IMR-90 (cell line): ENCODE measurements at regions not wholly inside any gene's neighbourhood (a gene's known extent, or its start where the extent isn't known, plus 50 kb on each side); places are given as distances from the start of the nearest gene placed in this dataset.

ENCODE experiments used
- ATAC-seq: fragments of 200-7000 bp; cut with Tn5 transposase; 2 replicates; pipeline ENCODE4 v1.9.1; 2020; ENCODE audit warnings: low read depth, mild to moderate bottlenecking, moderate library complexity
- BruUV-seq: library from RNA; stranded (reverse); fragments of 400-500 nt; replicated peaks from 2 replicates; lab custom pipeline; 2021; lab: Mats Ljungman, UMichigan
- CTCF ChIA-PET: fragments of 300-600 bp; formaldehyde crosslinking; extraction: SDS; loops from one replicate; lab custom pipeline; 2021; ENCODE audit warnings: antibody characterized with exemption; lab: Yijun Ruan, JAX
- POLR2A ChIA-PET: fragments of 300-600 bp; sonication (Branson Sonifier 250); formaldehyde crosslinking; loops from one replicate; lab custom pipeline; 2022; ENCODE audit warnings: antibody characterized with exemption; ENCODE audit not compliant: unreplicated experiment; lab: Charles Lee
- DNase-seq: peaks from one replicate; pipeline ENCODE4 v3.0.0; 2013
- H2AFZ ChIP-seq: replicated peaks from 2 replicates; pipeline ENCODE3; 2013; ENCODE audit warnings: low read length, mild to moderate bottlenecking; ENCODE audit not compliant: poor library complexity
- H2AK5ac ChIP-seq: 2 replicates; pipeline ENCODE4 v1.6.1; 2013; ENCODE audit warnings: low read depth, low read length, inconsistent platforms
- H2AK9ac ChIP-seq: replicated peaks from 2 replicates; pipeline ENCODE3; 2013; ENCODE audit warnings: mild to moderate bottlenecking, low read depth, low read length, moderate library complexity; ENCODE audit not compliant: poor library complexity
- H2BK120ac ChIP-seq: 2 replicates; pipeline ENCODE4 v1.6.1; 2013; ENCODE audit warnings: low read depth, low read length, inconsistent platforms
- H2BK15ac ChIP-seq: 3 replicates; pipeline ENCODE4 v1.6.1; 2013; ENCODE audit warnings: low read depth, low read length, inconsistent platforms
- H2BK20ac ChIP-seq: 2 replicates; pipeline ENCODE4 v1.6.1; 2013; ENCODE audit warnings: low read depth, mild to moderate bottlenecking, inconsistent platforms, low read length, moderate library complexity
- H2BK5ac ChIP-seq: 2 replicates; pipeline ENCODE4 v1.6.1; 2013; ENCODE audit warnings: mild to moderate bottlenecking, low read depth, low read length, inconsistent platforms; ENCODE audit not compliant: poor library complexity, severe bottlenecking
- H3K14ac ChIP-seq: replicated peaks from 2 replicates; pipeline ENCODE4 v1.6.1; 2013; ENCODE audit warnings: low read depth, low read length, inconsistent platforms
- H3K18ac ChIP-seq: 2 replicates; pipeline ENCODE4 v1.6.1; 2013; ENCODE audit warnings: low read depth, low read length, control low read depth
- H3K23ac ChIP-seq: 2 replicates; pipeline ENCODE4 v1.6.1; 2013; ENCODE audit warnings: low read depth, low read length, inconsistent platforms
- H3K27ac ChIP-seq: 2 replicates; pipeline ENCODE4 v1.5.1; 2013; ENCODE audit warnings: mild to moderate bottlenecking, control low read depth, low read length; ENCODE audit not compliant: insufficient read depth
- H3K27me3 ChIP-seq: 2 replicates; pipeline ENCODE4 v1.6.1; 2013; ENCODE audit warnings: low read length; ENCODE audit not compliant: control insufficient read depth, insufficient read depth
- H3K36me3 ChIP-seq: 2 replicates; pipeline ENCODE4 v1.6.1; 2013; ENCODE audit warnings: low read length, mixed read lengths; ENCODE audit not compliant: control insufficient read depth, insufficient read depth
- H3K4ac ChIP-seq: 2 replicates; pipeline ENCODE4 v1.6.1; 2013; ENCODE audit warnings: low read depth, low read length, inconsistent platforms
- H3K4me1 ChIP-seq: 2 replicates; pipeline ENCODE4 v1.6.1; 2013; ENCODE audit warnings: low read length, mixed read lengths; ENCODE audit not compliant: control insufficient read depth, insufficient read depth
- H3K4me2 ChIP-seq: 2 replicates; pipeline ENCODE4 v1.6.1; 2013; ENCODE audit warnings: low read depth, mild to moderate bottlenecking, control low read depth, low read length, moderate library complexity
- H3K4me3 ChIP-seq: 2 replicates; pipeline ENCODE4 v1.5.1; 2013; ENCODE audit warnings: low read depth, mild to moderate bottlenecking, control low read depth, low read length, moderate library complexity; ENCODE audit not compliant: insufficient read depth
- H3K56ac ChIP-seq: 2 replicates; pipeline ENCODE4 v1.6.1; 2013; ENCODE audit warnings: low read length, inconsistent platforms; ENCODE audit not compliant: insufficient read depth; ENCODE audit errors: extremely low read depth
- H3K79me1 ChIP-seq, 2 experiments: 2 replicates each; pipeline ENCODE4 v1.6.1; 2013; ENCODE audit warnings: low read length in 2 of 2, inconsistent platforms in 1 of 2, low read depth in 1 of 2
- H3K9ac ChIP-seq: 2 replicates; pipeline ENCODE4 v1.6.1; 2013; ENCODE audit warnings: low read depth, low read length, control low read depth
- H3K9me1 ChIP-seq: 2 replicates; pipeline ENCODE4 v1.6.1; 2013; ENCODE audit warnings: low read length, inconsistent platforms; ENCODE audit not compliant: insufficient read depth
- H3K9me3 ChIP-seq: 2 replicates; pipeline ENCODE4 v1.6.1; 2013; ENCODE audit warnings: low read length; ENCODE audit not compliant: control insufficient read depth, insufficient read depth
- H4K20me1 ChIP-seq: 2 replicates; pipeline ENCODE4 v1.6.1; 2013; ENCODE audit warnings: low read length, inconsistent platforms; ENCODE audit not compliant: insufficient read depth
- H4K5ac ChIP-seq: 2 replicates; pipeline ENCODE4 v1.6.1; 2013; ENCODE audit warnings: mild to moderate bottlenecking, low read depth, low read length, control low read depth
- H4K8ac ChIP-seq, 2 experiments: 2 replicates each; pipeline ENCODE4 v1.6.1; 2013; ENCODE audit warnings: low read depth in 2 of 2, low read length in 2 of 2, control low read depth in 1 of 2, inconsistent platforms in 1 of 2
- H4K91ac ChIP-seq: 2 replicates; pipeline ENCODE4 v1.6.1; 2013; ENCODE audit warnings: low read depth, low read length, inconsistent platforms; ENCODE audit not compliant: insufficient read depth
- BHLHE40 ChIP-seq: fragments of 150-350 bp; IDR thresholded peaks from 2 replicates; pipeline ENCODE4 v1.6.1; 2016; ENCODE audit warnings: mild to moderate bottlenecking, low read depth, low read length
- CEBPB ChIP-seq: IDR thresholded peaks from 2 replicates; pipeline ENCODE4 v1.6.1; 2012; ENCODE audit warnings: low read depth, low read length, improper control_type of control experiment
- CHD1 ChIP-seq: IDR thresholded peaks from 2 replicates; pipeline ENCODE4 v1.6.1; 2012; ENCODE audit warnings: low read depth, low read length, improper control_type of control experiment
- ELK1 ChIP-seq: fragments of 150-350 bp; IDR thresholded peaks from 2 replicates; pipeline ENCODE4 v1.6.1; 2016; ENCODE audit warnings: low read depth, mild to moderate bottlenecking, low read length, moderate library complexity, borderline replicate concordance
- FOS ChIP-seq: fragments of 150-350 bp; IDR thresholded peaks from 2 replicates; pipeline ENCODE4 v1.6.1; 2016; ENCODE audit warnings: low read depth, low read length
- MAFK ChIP-seq: IDR thresholded peaks from 2 replicates; pipeline ENCODE4 v1.6.1; 2012; ENCODE audit warnings: low read depth, low read length, improper control_type of control experiment
- MAZ ChIP-seq: IDR thresholded peaks from 2 replicates; pipeline ENCODE4 v1.6.1; 2012; ENCODE audit warnings: low read depth, mild to moderate bottlenecking, low read length, improper control_type of control experiment, moderate library complexity, borderline replicate concordance
- MXI1 ChIP-seq: IDR thresholded peaks from 2 replicates; pipeline ENCODE4 v1.6.1; 2012; ENCODE audit warnings: low read depth, mild to moderate bottlenecking, low read length, moderate library complexity, borderline replicate concordance
- NFE2L2 ChIP-seq: fragments of 150-350 bp; IDR thresholded peaks from 2 replicates; pipeline ENCODE4 v1.6.1; 2016; ENCODE audit warnings: low read depth, mild to moderate bottlenecking, low read length
- POLR2A ChIP-seq: IDR thresholded peaks from 2 replicates; pipeline ENCODE4 v1.6.1; 2012; ENCODE audit warnings: mild to moderate bottlenecking, low read depth, low read length
- RAD21 ChIP-seq: IDR thresholded peaks from 2 replicates; pipeline ENCODE4 v1.6.1; 2012; ENCODE audit warnings: low read length, improper control_type of control experiment
- RCOR1 ChIP-seq: IDR thresholded peaks from 2 replicates; pipeline ENCODE4 v1.6.1; 2012; ENCODE audit warnings: mild to moderate bottlenecking, low read length, improper control_type of control experiment; ENCODE audit not compliant: insufficient replicate concordance
- RFX5 ChIP-seq: IDR thresholded peaks from 2 replicates; pipeline ENCODE4 v1.8.0; 2012; ENCODE audit warnings: low read depth, mild to moderate bottlenecking, low read length, moderate library complexity
- SMC3 ChIP-seq: fragments of 150-350 bp; IDR thresholded peaks from 2 replicates; pipeline ENCODE4 v1.6.1; 2016; ENCODE audit warnings: low read depth, mild to moderate bottlenecking, antibody characterized with exemption, low read length, moderate library complexity
- USF2 ChIP-seq: fragments of 150-350 bp; IDR thresholded peaks from 2 replicates; pipeline ENCODE4 v1.6.1; 2017; ENCODE audit warnings: mild to moderate bottlenecking, antibody characterized with exemption, low read length, low read depth
- WGBS, 2 experiments: methylation state at CpG; one replicate each; pipeline versions ENCODE4 v1.1.5 to v1.1.7; 2013; ENCODE audit warnings: missing lambda C conversion rate in 2 of 2; ENCODE audit not compliant: insufficient read length in 1 of 2; ENCODE audit errors: extremely low coverage in 2 of 2; 5-methylcytosine and 5-hydroxymethylcytosine counted together
- dilution Hi-C: fragments of 300-500 bp; cut with HindIII; formaldehyde crosslinking; loops from one replicate; pipeline ENCODE4 v1.14.3; 2018; ENCODE audit warnings: low sequenced_read_pairs; ENCODE audit not compliant: unreplicated experiment
- in situ Hi-C: fragments of 300-500 bp; cut with MboI; formaldehyde crosslinking; loops from 3 replicates; pipeline ENCODE4 v1.14.3; 2019; ENCODE audit warnings: low sequenced_read_pairs, inconsistent platforms, mixed read lengths
- intact Hi-C: fragments of 100-400 bp; cut with micrococcal nuclease; formaldehyde crosslinking; loops from 2 replicates; pipeline ENCODE4 v1.10.0; 2022

- ATAC-seq (no peak), DNase-seq (no peak)
- Histone ChIP-seq H3K23ac (no peak overlapping the region), H2BK20ac (no peak overlapping the region), H3K4me1 (no peaks in the 10 kb centered on the region), H2AFZ (no peak overlapping the region), H2BK120ac (no peak overlapping the region), H3K14ac (no peak overlapping the region), H3K4ac (no peak overlapping the region), H3K9ac (no peak overlapping the region), H2AK9ac (no peak overlapping the region), H2BK15ac (no peak overlapping the region), H4K5ac (no peak overlapping the region), H3K27ac (no peak overlapping the region), H3K79me1 (no peaks in the 10 kb centered on the region), H3K4me3 (no peak overlapping the region), H3K4me2 (no peak overlapping the region), H3K18ac (no peak overlapping the region), H3K56ac (no peak overlapping the region), H3K9me1 (no peaks in the 10 kb centered on the region), H3K36me3 (no peaks in the 10 kb centered on the region), H3K27me3 (no peaks in the 10 kb centered on the region), H2BK5ac (no peak overlapping the region), H2AK5ac (no peak overlapping the region), H4K20me1 (no peaks in the 10 kb centered on the region), H3K9me3 (no peaks in the 10 kb centered on the region), H4K8ac (no peak overlapping the region), H4K91ac (no peak overlapping the region)
- CTCF ChIA-PET = no interaction called here
- in situ Hi-C loops = no loop called here
- no peak for TF ChIP-seq CHD1
- TF ChIP-seq RCOR1 = no peak
- TF ChIP-seq ELK1 = no peak
- no peak for TF ChIP-seq NFE2L2
- TF ChIP-seq FOS = no peak
- TF ChIP-seq RFX5 = no peak
- TF ChIP-seq SMC3 = no peak
- TF ChIP-seq USF2 = no peak
- no peak for TF ChIP-seq POLR2A
- no peak for TF ChIP-seq BHLHE40
- no peak for TF ChIP-seq MXI1
- TF ChIP-seq CEBPB = no peak
- no peak for TF ChIP-seq RAD21
- TF ChIP-seq MAFK = no peak
- TF ChIP-seq MAZ = no peak
- no TSS peak for BruUV-seq
- POLR2A ChIA-PET = no interaction called here
- 20% methylated on average over 1 of the region's 2 CpGs; no CpG with 5 or more reads in 1 of the 2 experiments for WGBS, 2 experiments
- dilution Hi-C loops = no loop called here
- intact Hi-C loops = no loop called here
Observed at GRCh38 chr18:44465381-44465841, 215.3 kb upstream of the SETBP1 start.
